ENCODE measurements at regions not wholly inside any gene's neighbourhood (a gene's known extent, or its start where the extent isn't known, plus 50 kb on each side); places are given as distances from the start of the nearest gene placed in this dataset.

DNA sequence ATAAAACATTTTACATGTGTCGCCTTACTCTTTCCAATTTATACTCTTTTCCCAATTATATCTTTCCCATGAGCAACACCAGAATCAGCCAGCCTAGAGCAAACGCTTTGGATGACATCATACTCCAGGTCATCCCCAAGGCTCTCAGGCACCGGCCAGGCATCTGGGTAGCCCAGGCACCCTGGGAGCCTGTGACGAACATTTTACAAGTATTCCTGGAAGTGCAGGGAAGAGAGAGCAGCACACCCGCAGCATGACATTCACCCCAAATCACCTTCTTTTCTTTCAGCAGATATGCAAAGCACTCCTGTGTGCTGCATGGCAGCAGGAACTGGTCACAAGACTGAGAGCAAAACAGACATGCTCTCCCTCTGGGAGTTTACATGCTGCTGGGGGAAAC is 75.7 kb upstream of the SMIM23 start:
- no peak overlapping the region for H3K4me3 ChIP-seq (replicated peaks; ENCODE audit: insufficient read depth, low read length)
- H3K27me3 ChIP-seq (ENCODE audit: insufficient read depth, poor library complexity, severe bottlenecking): no peaks in the 10 kb centered on the region
- H3K27ac ChIP-seq (replicated peaks): no peak overlapping the region
- no peak for DNase-seq (ENCODE audit: low read depth in 1 of 2, low spot score in 1 of 2)
- no peak for TF ChIP-seq SPI1 (IDR thresholded peaks at IDR 0.05; ENCODE audit: borderline replicate concordance, low read depth)
- TF ChIP-seq, protein P1, sequence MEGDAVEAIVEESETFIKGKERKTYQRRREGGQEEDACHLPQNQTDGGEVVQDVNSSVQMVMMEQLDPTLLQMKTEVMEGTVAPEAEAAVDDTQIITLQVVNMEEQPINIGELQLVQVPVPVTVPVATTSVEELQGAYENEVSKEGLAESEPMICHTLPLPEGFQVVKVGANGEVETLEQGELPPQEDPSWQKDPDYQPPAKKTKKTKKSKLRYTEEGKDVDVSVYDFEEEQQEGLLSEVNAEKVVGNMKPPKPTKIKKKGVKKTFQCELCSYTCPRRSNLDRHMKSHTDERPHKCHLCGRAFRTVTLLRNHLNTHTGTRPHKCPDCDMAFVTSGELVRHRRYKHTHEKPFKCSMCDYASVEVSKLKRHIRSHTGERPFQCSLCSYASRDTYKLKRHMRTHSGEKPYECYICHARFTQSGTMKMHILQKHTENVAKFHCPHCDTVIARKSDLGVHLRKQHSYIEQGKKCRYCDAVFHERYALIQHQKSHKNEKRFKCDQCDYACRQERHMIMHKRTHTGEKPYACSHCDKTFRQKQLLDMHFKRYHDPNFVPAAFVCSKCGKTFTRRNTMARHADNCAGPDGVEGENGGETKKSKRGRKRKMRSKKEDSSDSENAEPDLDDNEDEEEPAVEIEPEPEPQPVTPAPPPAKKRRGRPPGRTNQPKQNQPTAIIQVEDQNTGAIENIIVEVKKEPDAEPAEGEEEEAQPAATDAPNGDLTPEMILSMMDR (IDR thresholded peaks at IDR 0.05; ENCODE audit: insufficient read depth, low read length): no peak
- no peak for TF ChIP-seq GABPA (IDR thresholded peaks at IDR 0.05; ENCODE audit: low read depth)
- TF ChIP-seq, protein P2, sequence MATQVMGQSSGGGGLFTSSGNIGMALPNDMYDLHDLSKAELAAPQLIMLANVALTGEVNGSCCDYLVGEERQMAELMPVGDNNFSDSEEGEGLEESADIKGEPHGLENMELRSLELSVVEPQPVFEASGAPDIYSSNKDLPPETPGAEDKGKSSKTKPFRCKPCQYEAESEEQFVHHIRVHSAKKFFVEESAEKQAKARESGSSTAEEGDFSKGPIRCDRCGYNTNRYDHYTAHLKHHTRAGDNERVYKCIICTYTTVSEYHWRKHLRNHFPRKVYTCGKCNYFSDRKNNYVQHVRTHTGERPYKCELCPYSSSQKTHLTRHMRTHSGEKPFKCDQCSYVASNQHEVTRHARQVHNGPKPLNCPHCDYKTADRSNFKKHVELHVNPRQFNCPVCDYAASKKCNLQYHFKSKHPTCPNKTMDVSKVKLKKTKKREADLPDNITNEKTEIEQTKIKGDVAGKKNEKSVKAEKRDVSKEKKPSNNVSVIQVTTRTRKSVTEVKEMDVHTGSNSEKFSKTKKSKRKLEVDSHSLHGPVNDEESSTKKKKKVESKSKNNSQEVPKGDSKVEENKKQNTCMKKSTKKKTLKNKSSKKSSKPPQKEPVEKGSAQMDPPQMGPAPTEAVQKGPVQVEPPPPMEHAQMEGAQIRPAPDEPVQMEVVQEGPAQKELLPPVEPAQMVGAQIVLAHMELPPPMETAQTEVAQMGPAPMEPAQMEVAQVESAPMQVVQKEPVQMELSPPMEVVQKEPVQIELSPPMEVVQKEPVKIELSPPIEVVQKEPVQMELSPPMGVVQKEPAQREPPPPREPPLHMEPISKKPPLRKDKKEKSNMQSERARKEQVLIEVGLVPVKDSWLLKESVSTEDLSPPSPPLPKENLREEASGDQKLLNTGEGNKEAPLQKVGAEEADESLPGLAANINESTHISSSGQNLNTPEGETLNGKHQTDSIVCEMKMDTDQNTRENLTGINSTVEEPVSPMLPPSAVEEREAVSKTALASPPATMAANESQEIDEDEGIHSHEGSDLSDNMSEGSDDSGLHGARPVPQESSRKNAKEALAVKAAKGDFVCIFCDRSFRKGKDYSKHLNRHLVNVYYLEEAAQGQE (IDR thresholded peaks at IDR 0.05; ENCODE audit: insufficient replicate concordance, low read depth): no peak
- TF ChIP-seq POLR2AphosphoS5 (IDR thresholded peaks at IDR 0.05; ENCODE audit: low read depth): no peak

DNA sequence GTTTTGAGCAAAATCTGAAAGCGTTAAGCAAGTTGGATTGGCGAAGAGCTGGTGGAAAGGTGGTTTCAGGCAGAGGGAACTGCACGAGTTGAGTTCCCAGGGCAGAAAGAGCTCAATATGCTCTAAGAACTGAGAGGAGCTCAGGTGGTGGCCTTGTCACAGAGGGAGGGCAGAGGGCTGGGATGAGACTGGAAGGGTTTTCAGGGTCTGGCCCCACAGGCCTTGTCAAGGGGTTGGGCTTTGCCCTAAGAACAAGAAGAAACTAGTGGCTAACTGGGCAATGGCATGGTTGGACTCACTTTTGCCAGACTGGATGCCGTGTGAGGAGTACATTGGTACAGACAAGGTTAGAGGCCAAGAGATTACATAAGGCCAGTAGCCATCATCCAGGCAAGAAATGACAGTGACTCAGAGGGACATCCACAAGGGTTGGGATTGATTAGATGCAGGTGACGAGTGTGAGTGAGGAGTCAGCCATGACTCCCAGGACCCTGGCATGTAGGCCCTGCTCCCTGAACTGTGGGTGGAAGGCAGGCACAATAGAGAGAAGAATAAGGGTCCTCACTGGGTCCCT is 75.1 kb upstream of the SMIM23 start:
- TF ChIP-seq, protein P2 (IDR thresholded peaks at IDR 0.05; ENCODE audit: insufficient replicate concordance, low read depth): no peak
- TF ChIP-seq GABPA (IDR thresholded peaks at IDR 0.05; ENCODE audit: low read depth) (no peak), SPI1 (IDR thresholded peaks at IDR 0.05; ENCODE audit: borderline replicate concordance, low read depth) (no peak), POLR2AphosphoS5 (IDR thresholded peaks at IDR 0.05; ENCODE audit: low read depth) (no peak)
- TF ChIP-seq, protein P1 (IDR thresholded peaks at IDR 0.05; ENCODE audit: insufficient read depth, low read length): no peak

DNA sequence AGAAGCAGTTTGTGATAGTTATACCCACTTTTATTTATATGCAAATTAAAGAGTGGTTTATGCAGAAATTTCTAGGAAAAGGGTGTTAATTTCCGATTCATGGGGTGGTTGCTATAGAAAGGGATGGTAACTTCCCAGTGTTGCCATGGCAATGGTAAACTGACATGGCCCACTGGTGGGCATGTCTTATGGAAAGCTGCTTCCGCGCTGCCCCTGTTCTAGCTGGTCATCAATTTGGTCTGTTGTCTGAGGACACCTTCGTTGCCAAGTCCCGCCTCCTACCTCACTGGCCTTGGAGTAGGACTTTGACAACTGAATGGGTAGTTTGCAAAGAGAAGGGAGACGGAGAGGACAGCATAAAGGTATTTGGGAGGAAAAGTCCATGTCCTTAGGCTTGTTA is 74.0 kb upstream of the SMIM23 start:
- H3K27ac ChIP-seq (replicated peaks): no peak overlapping the region
- TF ChIP-seq, protein P2 (IDR thresholded peaks at IDR 0.05; ENCODE audit: insufficient replicate concordance, low read depth): no peak
- TF ChIP-seq SPI1 (IDR thresholded peaks at IDR 0.05; ENCODE audit: borderline replicate concordance, low read depth): no peak
- TF ChIP-seq, protein P1 (IDR thresholded peaks at IDR 0.05; ENCODE audit: insufficient read depth, low read length): no peak
- no peak for TF ChIP-seq GABPA (IDR thresholded peaks at IDR 0.05; ENCODE audit: low read depth)
- no peak for TF ChIP-seq POLR2AphosphoS5 (IDR thresholded peaks at IDR 0.05; ENCODE audit: low read depth)
- H3K27me3 ChIP-seq (ENCODE audit: insufficient read depth, poor library complexity, severe bottlenecking): no peaks in the 10 kb centered on the region
- no peak overlapping the region for H3K4me3 ChIP-seq (replicated peaks; ENCODE audit: insufficient read depth, low read length)
- DNase-seq (ENCODE audit: low read depth in 1 of 2, low spot score in 1 of 2): no peak

More for the DNA sequence above, 75.1 kb upstream of the SMIM23 start:
- no peak overlapping the region for H3K4me3 ChIP-seq (replicated peaks; ENCODE audit: insufficient read depth, low read length)
- H3K27ac ChIP-seq (replicated peaks): no peak overlapping the region
- no peaks in the 10 kb centered on the region for H3K27me3 ChIP-seq (ENCODE audit: insufficient read depth, poor library complexity, severe bottlenecking)
- no peak for DNase-seq (ENCODE audit: low read depth in 1 of 2, low spot score in 1 of 2)

Data from HL-60 (cell line).